Thyroid gland (tissue), 4 donors: ENCODE measurements at regions not wholly inside any gene's neighbourhood (a gene's known extent, or its start where the extent isn't known, plus 50 kb on each side); places are given as distances from the start of the nearest gene placed in this dataset.
"Not testable (repeated sequence)": the region's sequence is repeated elsewhere in the genome, so short reads cannot be mapped to it uniquely, and the experiment has no call there.

ENCODE experiments used
- POLR2A ChIP-seq, 2 donors: fragments of 450-650 bp; IDR thresholded peaks; one replicate each; pipeline ENCODE4 v1.6.1; 2017; ENCODE audit warnings: antibody characterized with exemption in 2 of 2, mild to moderate bottlenecking in 2 of 2, moderate library complexity in 1 of 2
- TF ChIP-seq, protein P1 (sequence below), 6 experiments: fragments of 200-600 bp in 3 of 6; fragments of 450-650 bp in 3 of 6; sonication (generic) in 3 of 6; IDR thresholded peaks; one replicate each; pipeline ENCODE4 v1.5.1; 2016 to 2019; ENCODE audit warnings: antibody characterized with exemption in 6 of 6, mild to moderate bottlenecking in 2 of 6, inconsistent platforms in 1 of 6, moderate library complexity in 1 of 6

DNA sequence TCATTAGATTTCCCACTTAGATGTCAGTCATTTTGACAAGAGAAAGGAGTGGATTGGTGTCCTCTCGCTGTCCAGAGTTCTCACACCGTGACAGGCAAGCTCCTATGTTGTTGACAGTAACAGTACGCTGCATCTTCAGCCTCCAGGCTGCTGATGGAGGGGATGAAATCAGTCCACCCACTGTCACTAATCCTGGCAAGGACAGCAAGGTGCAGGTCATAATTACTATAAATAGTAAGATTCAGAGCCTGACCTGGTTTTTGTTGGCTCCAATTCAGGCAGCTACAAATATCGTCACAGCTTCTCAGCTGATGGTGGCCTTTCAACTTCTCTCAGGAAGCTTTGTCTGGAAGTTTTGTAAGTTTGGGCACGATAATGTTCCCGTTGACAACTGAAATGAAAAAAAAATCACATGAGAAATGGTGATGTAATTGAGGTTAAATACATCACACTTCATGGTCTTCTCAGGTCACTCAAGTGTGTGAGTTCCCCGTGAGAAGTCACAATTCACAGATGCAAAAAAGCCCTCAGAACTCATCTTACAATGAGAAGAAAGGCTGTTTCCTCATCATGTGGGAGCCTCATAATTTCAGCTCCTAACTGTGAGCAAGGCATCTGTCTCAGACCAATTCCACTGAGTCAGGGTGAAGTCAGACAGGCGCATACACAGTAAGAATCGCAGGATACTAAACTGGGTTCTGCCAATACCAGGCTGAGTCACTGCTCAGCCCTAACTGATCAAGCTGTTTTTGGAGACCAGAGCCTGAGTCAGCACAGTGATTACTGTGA lies 516.9 kb downstream of the RPIA start:
- not testable (repeated sequence) for TF ChIP-seq POLR2A (IDR thresholded peaks at IDR 0.05)
- TF ChIP-seq, protein P1, sequence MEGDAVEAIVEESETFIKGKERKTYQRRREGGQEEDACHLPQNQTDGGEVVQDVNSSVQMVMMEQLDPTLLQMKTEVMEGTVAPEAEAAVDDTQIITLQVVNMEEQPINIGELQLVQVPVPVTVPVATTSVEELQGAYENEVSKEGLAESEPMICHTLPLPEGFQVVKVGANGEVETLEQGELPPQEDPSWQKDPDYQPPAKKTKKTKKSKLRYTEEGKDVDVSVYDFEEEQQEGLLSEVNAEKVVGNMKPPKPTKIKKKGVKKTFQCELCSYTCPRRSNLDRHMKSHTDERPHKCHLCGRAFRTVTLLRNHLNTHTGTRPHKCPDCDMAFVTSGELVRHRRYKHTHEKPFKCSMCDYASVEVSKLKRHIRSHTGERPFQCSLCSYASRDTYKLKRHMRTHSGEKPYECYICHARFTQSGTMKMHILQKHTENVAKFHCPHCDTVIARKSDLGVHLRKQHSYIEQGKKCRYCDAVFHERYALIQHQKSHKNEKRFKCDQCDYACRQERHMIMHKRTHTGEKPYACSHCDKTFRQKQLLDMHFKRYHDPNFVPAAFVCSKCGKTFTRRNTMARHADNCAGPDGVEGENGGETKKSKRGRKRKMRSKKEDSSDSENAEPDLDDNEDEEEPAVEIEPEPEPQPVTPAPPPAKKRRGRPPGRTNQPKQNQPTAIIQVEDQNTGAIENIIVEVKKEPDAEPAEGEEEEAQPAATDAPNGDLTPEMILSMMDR (IDR thresholded peaks at IDR 0.05): not testable (repeated sequence)
